ENCODE measurements at regions not wholly inside any gene's neighbourhood (a gene's known extent, or its start where the extent isn't known, plus 50 kb on each side); places are given as distances from the start of the nearest gene placed in this dataset.

- Histone ChIP-seq H3K56ac (ENCODE audit: extremely low read depth, insufficient read depth, low read length) (no peak overlapping the region), H2BK15ac (ENCODE audit: low read depth, low read length) (no peak overlapping the region), H3K27ac (ENCODE audit: insufficient read depth, low read length) (no peak overlapping the region), H2AK5ac (ENCODE audit: low read depth, low read length) (no peak overlapping the region), H3K9me1 (ENCODE audit: insufficient read depth, low read length) (no peaks in the 10 kb centered on the region), H3K23ac (ENCODE audit: low read depth, low read length) (no peak overlapping the region), H2BK5ac (ENCODE audit: low read depth, low read length, poor library complexity, severe bottlenecking) (no peak overlapping the region), H4K5ac (ENCODE audit: low read depth, low read length) (no peak overlapping the region), H3K4me2 (ENCODE audit: low read depth, low read length) (no peak overlapping the region), H3K36me3 (ENCODE audit: control insufficient read depth, insufficient read depth, low read length) (no peaks in the 10 kb centered on the region), H3K18ac (ENCODE audit: low read depth, low read length) (no peak overlapping the region), H3K4me3 (ENCODE audit: insufficient read depth, low read depth, low read length) (no peak overlapping the region), H2BK120ac (ENCODE audit: low read depth, low read length) (no peak overlapping the region), H3K14ac (replicated peaks; ENCODE audit: low read depth, low read length) (no peak overlapping the region), H3K27me3 (ENCODE audit: control insufficient read depth, insufficient read depth, low read length) (peaks cover 30% of the 10 kb centered on the region), H2AK9ac (replicated peaks; ENCODE audit: low read depth, low read length, poor library complexity) (no peak overlapping the region), H4K91ac (ENCODE audit: insufficient read depth, low read depth, low read length) (no peak overlapping the region), H4K8ac (ENCODE audit: low read depth in 2 of 2, low read length in 2 of 2) (no peak overlapping the region), H4K20me1 (ENCODE audit: insufficient read depth, low read length) (no peaks in the 10 kb centered on the region), H2AFZ (replicated peaks; ENCODE audit: low read length, poor library complexity) (no peak overlapping the region), H3K9ac (ENCODE audit: low read depth, low read length) (no peak overlapping the region), H3K4me1 (ENCODE audit: control insufficient read depth, insufficient read depth, low read length) (no peaks in the 10 kb centered on the region), H3K79me1 (ENCODE audit: low read depth in 1 of 2, low read length in 2 of 2) (no peaks in the 10 kb centered on the region), H3K9me3 (ENCODE audit: control insufficient read depth, insufficient read depth, low read length) (no peaks in the 10 kb centered on the region), H2BK20ac (ENCODE audit: low read depth, low read length) (no peak overlapping the region), H3K4ac (ENCODE audit: low read depth, low read length) (no peak overlapping the region)
- in situ Hi-C loops (cut with MboI; ENCODE audit: low sequenced_read_pairs) (no loop called here), dilution Hi-C loops (cut with HindIII; ENCODE audit: low sequenced_read_pairs, unreplicated experiment) (no loop called here), intact Hi-C loops (cut with micrococcal nuclease) (no loop called here)
- TF ChIP-seq CTCF (conservative IDR thresholded peaks at IDR 0.05; ENCODE audit: low read depth, low read length) (no peak), BHLHE40 (IDR thresholded peaks at IDR 0.05; ENCODE audit: low read depth, low read length) (no peak), MAFK (IDR thresholded peaks at IDR 0.05; ENCODE audit: low read depth, low read length) (no peak), NFE2L2 (IDR thresholded peaks at IDR 0.05; ENCODE audit: low read depth, low read length) (no peak), SMC3 (IDR thresholded peaks at IDR 0.05; ENCODE audit: low read depth, low read length) (no peak), FOS (IDR thresholded peaks at IDR 0.05; ENCODE audit: low read depth, low read length) (no peak), CEBPB (IDR thresholded peaks at IDR 0.05; ENCODE audit: low read depth, low read length) (no peak), ELK1 (IDR thresholded peaks at IDR 0.05; ENCODE audit: borderline replicate concordance, low read depth, low read length) (no peak), MXI1 (IDR thresholded peaks at IDR 0.05; ENCODE audit: borderline replicate concordance, low read depth, low read length) (no peak), RFX5 (IDR thresholded peaks at IDR 0.05; ENCODE audit: low read depth, low read length) (no peak), CHD1 (IDR thresholded peaks at IDR 0.05; ENCODE audit: low read depth, low read length) (no peak), RCOR1 (IDR thresholded peaks at IDR 0.05; ENCODE audit: insufficient replicate concordance, low read length) (no peak), MAZ (IDR thresholded peaks at IDR 0.05; ENCODE audit: borderline replicate concordance, low read depth, low read length) (no peak), RAD21 (IDR thresholded peaks at IDR 0.05; ENCODE audit: low read length) (no peak), POLR2A (IDR thresholded peaks at IDR 0.05; ENCODE audit: low read depth, low read length) (no peak), USF2 (IDR thresholded peaks at IDR 0.05; ENCODE audit: low read depth, low read length) (no peak)
- WGBS, 2 experiments (ENCODE audit: extremely low coverage in 2 of 2, insufficient read length in 1 of 2), result 8% methylated on average over 5 of the region's 14 CpGs; no CpG with 5 or more reads in 1 of the 2 experiments
- BruUV-seq (replicated peaks), result no TSS peak
- ATAC-seq (ENCODE audit: low read depth), result no peak
- POLR2A ChIA-PET (ENCODE audit: unreplicated experiment), result no interaction called here
- CTCF ChIA-PET, result no interaction called here
- no peak for DNase-seq
These were observed 74.1 kb upstream of the UNC5B start for GRCh38 chr10:71138166-71138830.

All from IMR-90 (cell line).